ENCODE measurements at regions not wholly inside any gene's neighbourhood (a gene's known extent, or its start where the extent isn't known, plus 50 kb on each side); places are given as distances from the start of the nearest gene placed in this dataset.

GRCh38 chr10:84842593-84842992, 514.2 kb downstream of the CCSER2 start:
- no peak for TF ChIP-seq CTCF (IDR thresholded peaks at IDR 0.05)
- TF ChIP-seq EP300 (IDR thresholded peaks at IDR 0.05): no peak
- TF ChIP-seq POLR2AphosphoS5 (IDR thresholded peaks at IDR 0.05): no peak
- TF ChIP-seq POLR2A (IDR thresholded peaks at IDR 0.05; ENCODE audit: low read depth): no peak
